Jurkat, Clone E6-1 (cell line): ENCODE measurements at regions not wholly inside any gene's neighbourhood (a gene's known extent, or its start where the extent isn't known, plus 50 kb on each side); places are given as distances from the start of the nearest gene placed in this dataset.
A peak's percentile ranks its signal among the peaks of the same experiment; 100 is the strongest.

ENCODE experiments used
- DNase-seq: peaks from one replicate; pipeline ENCODE4 v3.0.0-alpha.2; 2011; ENCODE audit warnings: low read depth, low spot score
- H3K4me3 ChIP-seq: 2 replicates; pipeline ENCODE4 v1.5.1; 2011; ENCODE audit warnings: mild to moderate bottlenecking, low read length, control low read depth, moderate library complexity

DNA sequence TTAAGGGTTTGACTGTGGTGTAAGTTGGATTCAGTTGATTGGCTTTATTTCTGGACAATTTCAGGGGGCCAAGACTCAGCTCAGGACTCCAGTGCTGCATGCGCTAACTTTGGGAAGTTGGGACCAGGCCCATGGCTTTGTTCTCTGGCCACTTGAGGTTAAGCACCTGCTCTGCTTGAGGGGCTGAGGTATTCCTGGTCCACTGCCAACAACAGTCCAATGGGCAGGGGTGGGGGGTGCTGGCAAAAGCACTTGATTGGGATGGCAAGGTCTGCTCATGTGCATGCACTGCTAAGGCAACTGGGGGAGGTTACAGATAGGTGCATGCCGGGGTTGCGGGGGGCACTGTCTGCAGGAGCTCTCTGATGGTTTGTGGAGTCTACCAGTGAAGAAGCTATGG lies 52.6 kb upstream of the ASB17 start:
- no peak overlapping the region for H3K4me3 ChIP-seq
- DNase-seq = no peak

DNA sequence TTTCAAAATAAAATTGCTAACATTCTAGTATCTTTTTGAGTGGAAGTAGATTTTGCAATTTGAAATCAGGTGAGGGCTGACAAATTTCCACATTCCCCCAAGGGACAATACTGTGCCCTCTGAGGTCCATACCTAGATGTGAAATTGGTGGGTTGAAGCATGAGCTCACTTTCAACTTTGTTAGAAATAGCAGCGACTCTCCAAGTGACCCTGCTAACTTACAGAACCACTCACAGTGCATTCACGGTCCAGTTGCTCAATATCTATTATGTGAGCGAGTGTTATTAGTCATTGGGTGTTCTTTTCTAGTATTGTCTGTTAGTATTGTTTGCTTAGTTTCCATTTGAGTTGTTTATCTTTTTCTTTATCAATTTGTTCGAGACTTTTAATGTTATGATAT lies 53.6 kb upstream of the ASB17 start:
- DNase-seq = no peak
- no peak overlapping the region for H3K4me3 ChIP-seq

DNA sequence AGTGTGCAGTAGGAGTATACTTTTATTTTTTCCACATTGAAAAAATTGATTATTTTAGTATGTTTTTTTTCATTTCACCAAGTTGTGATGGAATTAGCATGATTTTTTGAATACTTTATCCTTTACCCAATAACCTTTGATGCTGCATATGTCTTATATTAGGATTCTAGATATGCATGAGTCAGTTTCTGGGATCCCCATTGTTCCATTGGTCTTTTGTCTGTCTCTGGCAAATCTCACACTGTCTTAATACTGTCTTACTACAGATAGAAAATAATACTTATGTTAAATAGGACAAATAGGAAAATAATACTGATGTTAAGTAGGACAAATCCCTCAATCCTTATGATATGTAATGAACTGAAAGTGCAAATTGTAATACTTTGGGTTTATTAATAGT lies 54.3 kb upstream of the ASB17 start:
- DNase-seq = no peak
- no peak overlapping the region for H3K4me3 ChIP-seq

DNA sequence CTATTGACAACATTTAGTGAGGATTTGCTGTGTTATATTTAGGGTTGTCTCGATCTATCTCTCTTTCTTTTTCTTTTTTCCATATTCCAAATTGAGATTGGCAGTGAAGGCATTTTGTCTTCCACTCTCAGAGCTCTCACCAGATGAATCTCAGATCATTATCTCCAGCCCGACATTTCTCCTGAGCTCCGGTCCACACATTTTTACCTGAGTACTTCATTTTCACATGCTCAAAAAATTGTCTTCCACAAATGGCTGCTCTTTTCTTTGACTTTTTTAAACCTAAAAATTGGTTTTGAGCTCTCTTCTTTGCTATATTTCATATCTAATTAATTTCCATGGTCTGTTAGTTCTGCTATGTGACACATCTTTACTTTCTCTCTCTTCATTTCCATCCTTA lies 56.9 kb upstream of the ASB17 start:
- DNase-seq = no peak

DNA sequence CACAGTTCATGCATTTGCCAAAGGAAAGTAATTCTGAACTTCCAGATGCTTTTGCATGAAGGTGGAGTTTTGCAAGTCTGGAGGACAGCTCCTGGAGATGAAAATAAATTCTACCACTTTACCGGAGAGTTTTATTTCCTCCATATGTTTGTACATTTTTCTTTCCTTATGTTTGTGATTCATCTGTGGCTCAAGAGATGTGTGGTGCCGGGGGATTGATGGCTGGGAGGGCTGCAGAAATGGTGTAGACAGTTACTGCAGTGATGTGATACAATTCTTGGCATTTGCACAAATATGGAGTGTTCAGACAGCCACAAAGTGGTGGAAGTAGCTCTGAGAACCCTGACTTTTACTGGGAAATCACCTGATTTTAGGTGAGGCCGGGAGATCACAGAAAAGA lies 58.5 kb upstream of the ASB17 start:
- DNase-seq = no peak
- H3K4me3 ChIP-seq = no peak overlapping the region

More for the DNA sequence above, 56.9 kb upstream of the ASB17 start:
- H3K4me3 ChIP-seq = no peak overlapping the region

DNA sequence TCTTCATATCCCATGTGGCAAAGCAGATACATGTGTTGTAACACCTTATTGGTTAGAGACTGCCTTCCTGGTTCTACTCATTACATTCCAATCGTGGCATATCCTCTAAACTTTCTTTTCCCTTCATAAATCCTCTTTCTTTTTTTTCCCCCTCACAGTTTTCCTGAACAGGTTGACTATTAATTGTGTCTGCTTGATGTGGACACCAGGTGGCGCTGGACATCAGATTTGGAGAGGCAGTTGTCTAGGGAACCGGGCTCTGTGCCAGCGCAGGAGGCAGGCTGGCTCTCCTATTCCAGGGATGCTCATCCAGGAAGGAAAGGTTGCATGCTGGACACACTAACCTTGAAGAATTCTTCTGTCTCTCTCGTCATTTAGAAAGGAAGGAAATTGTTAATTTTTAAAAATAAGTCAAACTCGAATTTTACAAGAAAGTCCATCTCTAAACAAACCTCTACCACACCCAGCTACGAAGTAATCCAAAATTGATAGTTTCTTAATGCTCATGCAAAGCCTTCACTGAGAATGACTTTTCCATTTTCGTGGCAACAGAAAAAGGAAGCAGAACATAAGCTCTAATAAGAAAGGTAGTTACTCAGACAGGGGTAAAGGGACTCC lies 59.4 kb upstream of the ASB17 start:
- peak; percentile 49 for DNase-seq

DNA sequence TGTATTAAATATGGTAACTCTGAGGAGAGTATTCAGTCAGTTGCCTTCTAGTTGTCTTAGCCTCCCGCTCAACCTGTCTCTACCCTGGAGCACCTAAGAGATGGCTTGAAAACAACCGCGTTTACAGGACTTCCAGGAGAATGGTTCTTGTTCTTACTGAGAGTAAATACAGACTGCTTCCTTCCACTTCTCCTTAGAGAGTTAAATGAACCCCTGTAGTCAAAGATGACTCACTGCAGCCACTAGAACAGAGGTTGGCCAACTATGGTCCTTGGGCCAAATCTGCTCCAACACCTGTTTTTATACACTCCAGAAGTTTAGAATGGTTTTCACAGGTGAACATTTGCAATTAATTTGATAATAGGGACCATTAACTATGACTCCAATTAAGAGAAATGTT lies 60.1 kb upstream of the ASB17 start:
- no peak overlapping the region for H3K4me3 ChIP-seq
- DNase-seq = no peak

More for the DNA sequence above, 59.4 kb upstream of the ASB17 start:
- H3K4me3 ChIP-seq = no peak overlapping the region

DNA sequence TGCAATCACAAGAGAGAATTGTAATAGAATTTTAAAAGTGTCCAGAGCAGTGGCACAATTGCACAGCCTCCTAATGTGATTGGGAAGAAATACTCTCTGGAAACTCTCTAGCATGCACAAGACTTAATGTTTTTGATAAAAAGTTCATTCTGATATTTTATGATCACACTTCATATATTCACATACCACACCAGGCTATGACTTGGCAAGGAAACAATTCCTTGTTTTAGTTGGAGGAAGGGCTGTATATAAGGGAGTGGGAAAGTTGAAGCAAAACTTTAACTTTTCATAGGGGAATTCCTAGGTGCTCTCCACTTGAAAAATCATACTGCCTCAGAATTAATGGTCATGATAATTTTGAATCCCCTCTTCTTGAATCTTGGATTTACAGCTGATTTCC lies 61.5 kb upstream of the ASB17 start:
- H3K4me3 ChIP-seq = no peak overlapping the region
- no peak for DNase-seq

DNA sequence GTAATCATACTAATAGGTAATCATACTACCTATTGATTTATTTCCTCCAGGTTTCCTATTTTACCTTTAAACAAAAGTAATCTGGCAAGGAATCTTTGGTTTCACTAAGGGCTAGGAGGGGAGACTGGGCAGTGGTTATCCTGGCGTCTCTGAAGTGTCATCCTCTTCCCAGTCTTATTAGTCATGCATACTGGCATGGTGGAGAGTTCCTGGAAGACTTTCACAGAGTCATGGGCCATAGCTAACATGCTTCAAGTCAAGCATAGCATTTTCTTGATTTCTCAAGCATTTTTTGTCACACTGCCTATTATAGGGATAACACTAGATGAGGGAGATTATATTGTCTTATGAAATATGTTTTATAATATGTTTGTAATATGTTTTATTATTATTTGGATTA lies 64.0 kb upstream of the ASB17 start:
- DNase-seq = no peak
- no peak overlapping the region for H3K4me3 ChIP-seq

DNA sequence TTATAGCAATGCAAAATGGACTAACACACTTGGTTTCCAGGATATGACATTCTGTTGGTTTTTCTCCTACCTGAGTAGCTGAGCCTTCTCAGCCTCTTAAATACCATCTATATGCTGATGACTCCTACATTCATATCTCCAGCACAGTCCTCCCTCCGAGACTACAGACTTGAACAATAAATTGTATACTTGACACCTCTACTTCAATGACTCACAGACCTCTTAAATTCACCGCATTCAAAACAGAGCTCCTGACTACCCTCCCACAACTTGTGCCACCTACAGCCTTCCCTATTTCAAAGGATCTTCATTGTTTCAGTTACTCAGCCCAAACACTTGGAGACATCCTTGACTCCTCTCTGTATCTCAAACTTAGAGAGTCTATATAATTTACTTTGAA lies 66.8 kb upstream of the ASB17 start:
- H3K4me3 ChIP-seq = no peak overlapping the region
- no peak for DNase-seq

DNA sequence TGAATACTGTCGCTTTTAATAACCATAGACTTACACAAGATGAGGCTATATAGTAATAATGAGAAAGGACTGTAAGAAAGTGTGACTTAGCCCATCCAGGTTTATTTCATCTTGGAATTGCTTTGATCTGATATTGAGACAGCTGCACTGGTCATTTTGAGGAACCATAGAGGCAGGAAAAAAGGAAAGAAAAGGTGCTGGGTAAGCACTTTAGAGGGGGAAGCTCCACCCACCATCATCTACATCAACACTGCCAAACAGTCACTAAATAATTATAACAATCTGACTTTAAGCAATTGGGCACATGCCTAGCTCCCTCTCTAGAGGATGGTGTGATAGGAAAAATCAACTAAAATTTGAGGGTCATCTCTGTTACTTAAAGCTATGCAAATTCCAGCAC lies 70.6 kb upstream of the ST6GALNAC3 start:
- H3K4me3 ChIP-seq = no peak overlapping the region
- DNase-seq = no peak

DNA sequence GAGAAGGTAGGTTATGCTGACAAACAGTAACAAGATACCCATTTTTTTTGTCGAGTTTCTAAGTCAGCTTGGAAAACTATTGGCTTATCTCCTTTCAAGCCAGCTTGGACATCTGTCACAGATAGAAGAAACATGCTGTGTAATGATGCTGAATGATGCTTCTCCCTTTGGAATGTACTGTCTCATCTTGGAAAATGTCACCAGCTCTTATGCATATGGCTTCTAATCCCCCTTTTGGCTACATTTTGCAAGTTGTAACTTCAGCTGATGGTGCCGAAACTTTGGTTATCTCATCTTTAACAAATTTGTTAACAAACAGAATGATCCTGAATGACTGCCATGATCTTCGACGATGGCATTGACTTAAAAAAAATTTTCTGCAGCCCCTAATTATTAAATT lies 68.8 kb upstream of the ST6GALNAC3 start:
- no peak overlapping the region for H3K4me3 ChIP-seq
- DNase-seq = no peak

DNA sequence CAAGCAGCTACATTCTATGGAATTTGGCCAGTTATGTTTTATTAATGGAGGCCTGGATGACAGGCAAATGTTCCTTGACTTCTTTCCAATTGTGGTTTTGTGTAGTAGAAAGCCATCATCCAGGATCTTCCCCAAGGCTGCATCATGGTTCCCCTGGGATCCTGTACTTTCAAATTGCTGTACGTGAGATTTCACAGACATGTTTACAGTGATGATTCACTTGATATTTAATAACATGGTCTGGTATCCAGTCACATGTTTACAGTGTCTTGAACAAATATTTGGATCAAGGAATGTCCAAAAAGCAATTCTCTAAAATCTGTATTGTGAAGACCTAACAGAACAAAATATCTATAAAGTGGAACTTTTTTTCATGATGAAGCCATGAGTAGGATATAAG lies 68.3 kb upstream of the ST6GALNAC3 start:
- no peak for DNase-seq
- H3K4me3 ChIP-seq = no peak overlapping the region

DNA sequence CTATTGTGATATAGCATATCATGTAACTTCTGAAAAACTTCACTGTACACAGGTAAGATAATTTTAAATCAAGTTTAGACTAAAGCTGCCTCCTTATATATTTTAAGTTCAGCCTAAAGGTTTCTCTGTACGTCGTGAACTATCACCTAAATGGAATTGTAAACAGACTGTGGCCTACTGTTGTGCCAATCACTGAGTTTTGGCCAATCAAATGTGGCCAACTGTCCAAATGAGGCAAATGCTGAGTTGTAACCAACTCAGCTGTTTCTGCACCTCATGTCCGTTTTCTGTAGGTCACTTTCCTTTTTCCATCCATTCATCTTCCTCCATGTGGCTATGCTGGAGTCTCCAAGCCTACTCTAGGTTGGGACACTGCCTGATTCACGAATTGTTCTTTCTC lies 63.7 kb upstream of the ST6GALNAC3 start:
- DNase-seq = no peak
- H3K4me3 ChIP-seq = no peak overlapping the region

DNA sequence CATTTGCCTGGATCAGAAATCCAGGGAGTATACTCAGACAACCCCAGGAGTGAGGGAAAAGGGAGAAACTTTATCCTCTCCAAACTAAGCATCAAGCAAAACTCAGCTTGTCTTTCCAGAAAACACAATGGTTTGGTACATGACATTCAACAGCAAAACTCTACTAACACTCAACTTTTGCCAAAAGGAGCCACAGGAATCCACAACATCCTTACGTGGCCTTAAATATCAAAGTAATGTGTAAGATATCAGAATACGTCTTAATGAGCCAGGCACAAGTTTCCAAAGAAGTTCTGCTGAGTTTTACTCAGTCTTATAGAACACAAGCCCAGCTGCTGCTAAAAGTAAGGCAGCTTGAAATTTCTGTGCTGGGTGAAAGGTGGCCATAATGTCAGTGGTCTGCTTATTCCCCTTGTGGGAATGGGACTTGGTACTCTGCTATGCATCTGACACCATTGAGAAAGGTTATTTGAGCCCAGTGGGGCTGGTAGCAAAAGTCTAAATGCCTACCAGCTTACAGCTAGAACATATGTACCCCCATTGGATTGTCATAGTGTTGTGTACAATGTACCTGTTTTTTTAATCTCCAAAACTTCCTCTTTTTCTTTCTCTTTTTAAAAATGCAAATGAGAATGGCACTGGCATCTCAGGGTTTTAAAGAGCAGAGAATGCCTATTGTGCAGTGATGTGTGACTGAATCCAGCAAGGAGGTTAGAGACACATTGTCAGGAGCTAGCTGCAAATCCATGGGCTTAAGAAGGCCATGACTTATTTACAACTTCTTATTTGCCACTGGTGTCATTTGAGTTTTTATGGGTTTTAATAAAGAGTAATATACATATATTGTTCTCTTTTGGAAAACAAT lies 62.0 kb upstream of the ST6GALNAC3 start:
- no peak for DNase-seq
- no peak overlapping the region for H3K4me3 ChIP-seq

DNA sequence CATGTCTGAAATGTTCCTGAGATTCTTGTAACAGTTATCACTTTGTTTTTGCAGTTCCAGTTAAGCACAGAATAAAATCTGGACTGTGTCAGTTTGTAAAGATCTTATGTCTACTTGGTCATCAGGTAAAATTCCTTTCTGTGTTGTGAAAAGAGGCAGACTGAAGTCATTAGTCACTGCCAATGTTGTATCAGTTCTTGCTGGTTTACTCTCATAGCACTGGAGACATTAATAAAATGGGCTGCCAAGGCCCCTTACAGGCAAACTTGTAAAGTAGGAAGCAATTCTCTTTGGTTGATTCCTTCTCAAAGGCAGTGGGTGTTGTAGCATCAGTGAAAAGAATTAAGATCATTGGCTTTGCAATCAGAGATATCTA lies 61.4 kb upstream of the ST6GALNAC3 start:
- DNase-seq = no peak
- no peak overlapping the region for H3K4me3 ChIP-seq

DNA sequence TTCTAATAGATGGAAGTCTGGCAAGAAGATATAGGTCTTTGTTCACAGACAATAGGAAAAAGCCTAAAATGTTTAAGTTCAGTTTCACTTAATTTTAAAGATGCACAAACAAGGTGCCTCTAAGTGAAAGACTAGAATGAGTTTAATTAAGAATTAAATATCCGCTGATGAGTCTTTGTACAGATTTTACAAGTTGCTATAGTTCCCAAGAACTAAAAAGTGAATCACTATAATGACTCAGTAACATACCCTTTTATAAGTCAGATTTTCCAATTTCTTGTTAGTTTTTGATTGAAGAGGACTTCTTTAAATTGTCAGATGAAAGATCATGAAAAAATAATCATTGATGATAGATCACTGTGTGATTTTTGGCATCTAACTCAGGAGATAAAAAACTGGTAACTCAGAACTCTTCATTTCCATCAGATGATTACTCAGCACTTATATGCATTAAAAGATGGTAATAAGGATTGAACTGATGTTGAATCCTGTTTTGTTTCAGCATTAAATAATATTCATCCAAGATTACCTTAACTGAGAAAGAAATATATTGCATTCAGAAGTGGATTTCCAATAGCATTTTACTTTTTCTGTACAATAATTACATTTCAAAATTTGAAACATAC lies 59.0 kb upstream of the ST6GALNAC3 start:
- no peak for DNase-seq
- no peak overlapping the region for H3K4me3 ChIP-seq

DNA sequence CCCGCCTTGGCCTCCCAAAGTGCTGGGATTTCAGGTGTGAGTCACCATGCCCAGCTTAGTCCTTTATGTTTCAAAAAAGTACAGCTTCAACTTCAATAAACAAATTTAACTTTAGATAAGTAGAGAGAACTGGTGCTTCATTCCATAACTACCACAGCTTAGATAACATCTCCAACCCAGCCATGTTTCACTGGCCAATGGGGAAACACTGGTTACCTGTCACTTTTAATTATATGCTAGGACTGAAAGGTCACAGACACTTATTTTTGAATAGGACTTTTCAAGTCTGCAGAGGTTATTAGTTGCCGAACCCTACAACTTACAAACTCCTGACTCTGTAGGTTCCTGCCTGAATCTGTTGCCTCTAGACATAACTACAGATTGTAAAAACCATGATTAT lies 56.5 kb upstream of the ST6GALNAC3 start:
- no peak for DNase-seq
- H3K4me3 ChIP-seq = no peak overlapping the region

DNA sequence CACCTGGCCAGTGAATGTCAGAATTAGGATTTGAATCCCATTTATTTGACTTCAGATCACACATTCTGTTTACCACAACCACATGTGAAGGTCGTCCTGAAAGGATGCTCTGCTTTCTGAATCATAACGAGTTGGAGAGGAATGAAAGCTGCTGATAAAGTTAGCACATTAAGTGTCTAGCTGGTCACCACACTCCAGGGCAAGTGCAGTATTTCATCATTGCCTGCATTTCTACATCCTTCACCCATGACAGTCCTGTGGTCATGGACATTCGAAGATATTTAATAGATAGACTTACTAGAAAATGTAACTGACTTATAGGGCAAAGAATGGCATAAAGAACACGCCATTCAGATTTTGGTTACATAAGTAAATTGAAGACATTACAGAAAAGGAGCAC lies 52.7 kb upstream of the ST6GALNAC3 start:
- DNase-seq = no peak

DNA sequence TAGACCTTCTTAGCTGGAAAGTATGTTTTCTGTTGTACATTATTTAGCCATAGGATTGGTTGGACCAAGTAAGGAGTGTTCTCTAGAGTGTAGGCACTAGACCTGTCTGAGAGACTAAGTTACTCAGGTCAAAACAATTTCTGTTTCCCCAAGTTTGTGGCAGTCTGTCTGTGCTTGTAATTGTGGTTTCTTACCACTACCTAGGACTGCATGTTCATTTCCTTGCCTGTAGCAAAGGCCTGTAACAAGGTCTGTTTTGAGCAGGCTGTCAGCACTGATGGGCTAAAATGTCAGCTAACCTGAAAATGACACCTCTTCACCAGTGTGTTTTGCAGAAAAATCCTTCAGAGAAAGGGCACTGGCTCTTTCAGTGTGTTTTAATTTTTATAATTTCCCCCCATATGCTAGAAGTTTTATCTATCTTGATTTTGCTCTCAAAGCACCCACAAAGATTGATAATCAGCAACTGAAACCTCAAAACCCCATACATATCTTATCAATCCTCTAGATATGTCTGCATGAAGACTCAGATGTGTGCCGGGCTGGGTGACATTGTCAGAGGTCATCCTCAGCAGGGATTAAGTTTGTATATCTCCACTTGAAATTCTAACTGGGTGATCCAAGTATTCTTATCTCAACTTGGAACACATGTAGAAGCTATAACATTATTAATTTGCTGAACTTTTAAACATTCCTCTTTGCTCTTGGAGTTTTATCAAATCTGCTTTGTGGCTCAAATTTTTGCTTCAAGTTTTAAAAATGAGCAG lies 50.7 kb upstream of the ST6GALNAC3 start:
- no peak for DNase-seq
- H3K4me3 ChIP-seq = no peak overlapping the region

More for the DNA sequence above, 52.7 kb upstream of the ST6GALNAC3 start:
- no peak overlapping the region for H3K4me3 ChIP-seq
